ENCODE measurements at regions not wholly inside any gene's neighbourhood (a gene's known extent, or its start where the extent isn't known, plus 50 kb on each side); places are given as distances from the start of the nearest gene placed in this dataset.

DNA sequence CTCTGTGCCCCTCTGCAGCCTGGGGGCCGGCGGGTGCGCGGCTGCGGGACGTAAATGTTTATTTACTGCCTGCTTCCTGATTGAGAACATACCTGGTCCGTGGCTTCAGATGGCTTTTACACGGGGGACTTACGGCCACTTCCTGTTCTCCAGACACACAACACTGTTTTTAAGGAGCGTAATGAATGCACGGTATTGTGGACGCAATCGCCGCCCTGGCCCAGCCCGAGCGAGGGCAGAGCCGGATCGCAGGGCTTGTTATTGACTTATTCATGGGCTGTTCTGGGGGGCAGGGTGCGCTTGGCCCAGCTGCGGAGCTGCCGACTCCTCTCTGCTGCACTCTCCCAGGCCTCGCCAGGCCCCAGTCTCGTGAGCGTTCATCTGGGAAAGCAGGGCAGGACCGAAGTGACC is 52.8 kb upstream of the ACTRT2 start:
- no peaks in the 10 kb centered on the region for H3K27me3 ChIP-seq (ENCODE audit: control insufficient read depth, insufficient read depth, low read length)
- no peak overlapping the region for H3K4me3 ChIP-seq (ENCODE audit: low read depth, low read length)
- no peak for DNase-seq (ENCODE audit: low read depth)
- no peaks in the 10 kb centered on the region for H3K36me3 ChIP-seq (ENCODE audit: control insufficient read depth, insufficient read depth, low read length)
- no peak for TF ChIP-seq CTCF (IDR thresholded peaks at IDR 0.05; ENCODE audit: insufficient read depth, low read length, poor library complexity, severe bottlenecking)

DNA sequence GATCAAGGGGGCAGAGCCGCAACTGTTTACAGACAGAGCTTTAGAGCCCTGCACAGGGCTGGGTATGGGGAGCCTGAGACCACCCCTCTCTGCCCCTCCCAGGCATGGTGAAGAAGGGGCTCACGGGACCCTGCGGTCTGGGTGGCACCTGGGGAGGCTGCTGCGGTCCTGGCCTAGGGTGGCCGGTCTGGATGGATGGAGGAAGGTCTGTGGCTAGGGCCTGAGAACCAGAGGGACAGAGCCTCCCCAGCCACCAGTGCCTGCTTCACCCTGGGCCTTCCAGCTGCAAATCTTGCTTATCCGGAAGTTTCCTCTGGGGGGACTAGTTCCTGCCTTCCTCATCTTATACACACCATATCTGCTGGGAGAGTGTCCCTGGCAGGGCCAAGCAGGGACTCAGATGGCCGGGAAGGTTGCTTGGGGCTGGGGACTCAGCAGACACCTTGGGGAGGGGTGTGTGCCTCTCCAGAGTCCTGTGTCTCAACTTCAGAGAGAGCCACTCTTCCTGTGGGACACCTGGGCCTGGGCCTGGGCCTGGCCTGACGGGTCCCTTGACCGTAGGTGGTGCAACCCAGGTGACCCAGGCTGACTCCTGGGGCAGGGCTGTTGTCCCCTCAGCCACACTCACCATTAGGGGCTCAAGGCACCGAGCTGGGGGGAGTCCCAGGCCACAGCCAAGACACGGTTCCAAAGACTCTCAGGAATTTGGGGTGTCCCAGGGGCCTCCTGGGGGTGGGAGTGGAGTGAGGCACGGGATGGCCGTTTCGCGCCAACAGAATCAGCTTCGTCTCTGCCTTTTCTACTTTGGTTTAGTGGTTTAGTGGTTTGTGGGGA is 52.0 kb upstream of the ACTRT2 start:
- no peak for DNase-seq (ENCODE audit: low read depth)
- no peak for TF ChIP-seq CTCF (IDR thresholded peaks at IDR 0.05; ENCODE audit: insufficient read depth, low read length, poor library complexity, severe bottlenecking)
- no peak overlapping the region for H3K4me3 ChIP-seq (ENCODE audit: low read depth, low read length)
- H3K36me3 ChIP-seq (ENCODE audit: control insufficient read depth, insufficient read depth, low read length) = no peaks in the 10 kb centered on the region
- no peaks in the 10 kb centered on the region for H3K27me3 ChIP-seq (ENCODE audit: control insufficient read depth, insufficient read depth, low read length)

DNA sequence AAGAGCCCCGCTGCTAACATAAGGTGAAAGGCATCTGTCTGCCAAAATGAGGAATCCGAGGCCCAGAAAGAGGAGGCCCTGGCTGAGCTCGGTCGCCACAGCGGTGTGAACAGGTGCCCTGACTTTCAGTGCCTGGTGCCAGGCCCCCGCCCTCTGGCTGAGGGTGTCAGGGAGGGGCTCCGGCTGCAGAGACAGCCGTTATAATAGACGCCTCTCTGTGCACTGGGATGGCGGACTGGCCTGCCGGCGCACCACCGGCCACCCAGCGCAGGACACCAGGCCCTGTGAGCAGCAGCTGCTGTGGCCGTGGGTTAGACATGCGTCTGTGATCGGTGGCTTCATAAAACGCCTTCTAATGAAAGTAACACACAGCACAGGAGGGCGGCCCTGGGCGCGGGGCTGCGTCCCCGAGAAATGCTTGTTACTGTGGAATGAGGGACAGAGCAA is 51.4 kb upstream of the ACTRT2 start:
- no peak for TF ChIP-seq CTCF (IDR thresholded peaks at IDR 0.05; ENCODE audit: insufficient read depth, low read length, poor library complexity, severe bottlenecking)
- Histone ChIP-seq H3K27me3 (ENCODE audit: control insufficient read depth, insufficient read depth, low read length) (no peaks in the 10 kb centered on the region), H3K4me3 (ENCODE audit: low read depth, low read length) (no peak overlapping the region), H3K36me3 (ENCODE audit: control insufficient read depth, insufficient read depth, low read length) (no peaks in the 10 kb centered on the region)
- DNase-seq (ENCODE audit: low read depth) = no peak

DNA sequence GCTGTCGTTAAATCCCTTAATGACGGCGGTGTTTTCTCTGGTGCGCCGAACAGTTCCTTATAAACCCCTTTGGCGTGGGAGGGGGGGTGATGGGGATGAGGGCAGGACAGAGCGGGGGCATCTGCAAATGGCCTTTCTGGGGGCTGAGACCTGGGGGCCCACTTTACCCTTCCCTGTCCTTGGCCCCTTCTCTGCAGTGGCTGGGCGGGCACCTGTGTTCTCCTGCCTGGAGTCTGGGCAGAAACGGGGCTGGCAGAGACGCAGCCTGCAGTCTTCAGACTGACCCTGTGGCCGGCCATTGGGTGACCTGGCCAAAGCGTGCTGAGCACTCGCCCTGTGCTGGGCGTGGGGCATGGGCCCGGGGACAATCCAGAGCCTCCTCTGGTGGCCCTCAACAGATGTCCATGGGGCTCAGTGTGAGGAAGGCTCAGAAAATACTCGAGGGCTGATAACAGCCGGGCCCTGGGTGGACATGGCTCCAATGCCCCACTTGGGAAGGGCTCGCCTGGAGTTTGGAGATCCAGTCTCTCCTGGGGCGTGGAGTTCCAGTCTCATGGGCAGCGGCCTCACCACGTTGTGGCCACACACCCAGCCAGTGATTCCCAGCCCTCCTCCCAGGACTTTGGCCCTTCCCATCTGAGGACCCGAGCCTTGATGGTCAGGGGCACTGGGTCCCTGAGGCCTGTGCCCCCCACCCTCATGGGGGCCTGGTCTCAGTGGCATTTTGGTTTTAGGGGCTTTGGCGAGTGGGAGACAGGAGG is 50.8 kb upstream of the ACTRT2 start:
- DNase-seq (ENCODE audit: low read depth) = no peak
- Histone ChIP-seq H3K36me3 (ENCODE audit: control insufficient read depth, insufficient read depth, low read length) (no peaks in the 10 kb centered on the region), H3K4me3 (ENCODE audit: low read depth, low read length) (no peak overlapping the region), H3K27me3 (ENCODE audit: control insufficient read depth, insufficient read depth, low read length) (no peaks in the 10 kb centered on the region)
- TF ChIP-seq CTCF (IDR thresholded peaks at IDR 0.05; ENCODE audit: insufficient read depth, low read length, poor library complexity, severe bottlenecking) = no peak

GRCh38 chr1:2971101-2971501 is 50.2 kb upstream of the ACTRT2 start:
- Histone ChIP-seq H3K27me3 (ENCODE audit: control insufficient read depth, insufficient read depth, low read length) (no peaks in the 10 kb centered on the region), H3K4me3 (ENCODE audit: low read depth, low read length) (no peak overlapping the region), H3K36me3 (ENCODE audit: control insufficient read depth, insufficient read depth, low read length) (no peaks in the 10 kb centered on the region)
- DNase-seq (ENCODE audit: low read depth) = no peak
- no peak for TF ChIP-seq CTCF (IDR thresholded peaks at IDR 0.05; ENCODE audit: insufficient read depth, low read length, poor library complexity, severe bottlenecking)

Measured in kidney epithelial cell (primary cell).